H1 (cell line): ENCODE measurements at regions not wholly inside any gene's neighbourhood (a gene's known extent, or its start where the extent isn't known, plus 50 kb on each side); places are given as distances from the start of the nearest gene placed in this dataset.

Experiments
- CTCF ChIA-PET: fragments of 300-600 bp; sonication (Branson Sonifier 250); formaldehyde crosslinking; loops from one replicate; lab custom pipeline; 2021; ENCODE audit not compliant: partially characterized antibody; lab: Charles Lee
- POLR2A ChIA-PET: fragments of 300-600 bp; sonication (Branson Sonifier 250); formaldehyde crosslinking; loops from one replicate; lab custom pipeline; 2021; ENCODE audit warnings: inconsistent platforms; ENCODE audit not compliant: partially characterized antibody; lab: Charles Lee
- DNase-seq, 2 experiments: peaks; one replicate each; pipeline versions ENCODE4 v3.0.0 to v3.0.0-alpha.2; 2010 to 2022; ENCODE audit warnings: low spot score in 2 of 2, low read depth in 1 of 2, mixed read lengths in 1 of 2
- FAIRE-seq: peaks from 2 replicates; lab custom pipeline; 2011; peaks lifted over from hg19 to GRCh38; lab: Jason Lieb, UNC
- H2AFZ ChIP-seq: 2 replicates; pipeline ENCODE4 v1.8.1; 2012; ENCODE audit warnings: low read length, inconsistent platforms
- H2AK5ac ChIP-seq: 2 replicates; pipeline ENCODE4 v1.6.1; 2013; ENCODE audit warnings: low read depth, low read length
- H2BK120ac ChIP-seq: replicated peaks from 2 replicates; pipeline ENCODE3; 2013; ENCODE audit warnings: low read depth, low read length, inconsistent platforms
- H2BK12ac ChIP-seq: 2 replicates; pipeline ENCODE4 v1.6.1; 2013; ENCODE audit warnings: low read depth, low read length
- H2BK15ac ChIP-seq: 2 replicates; pipeline ENCODE4 v1.6.1; 2013; ENCODE audit warnings: low read length
- H2BK20ac ChIP-seq: 2 replicates; pipeline ENCODE4 v1.6.1; 2013; ENCODE audit warnings: low read length
- H2BK5ac ChIP-seq: 2 replicates; pipeline ENCODE4 v1.6.1; 2013; ENCODE audit warnings: low read depth, low read length
- H3K14ac ChIP-seq: 2 replicates; pipeline ENCODE4 v1.6.1; 2013; ENCODE audit warnings: inconsistent platforms; ENCODE audit not compliant: insufficient read length
- H3K18ac ChIP-seq: 2 replicates; pipeline ENCODE4 v1.6.1; 2013; ENCODE audit warnings: low read length; ENCODE audit errors: extremely low read depth
- H3K23ac ChIP-seq: 2 replicates; pipeline ENCODE4 v1.6.1; 2013; ENCODE audit warnings: inconsistent platforms; ENCODE audit not compliant: insufficient read length
- H3K23me2 ChIP-seq: 2 replicates; pipeline ENCODE4 v1.6.1; 2013; ENCODE audit warnings: low read depth, low read length
- H3K27ac ChIP-seq: 2 replicates; pipeline ENCODE4 v1.6.1; 2011; ENCODE audit warnings: low read depth, low read length, inconsistent platforms
- H3K27me3 ChIP-seq, 4 experiments: replicated peaks in 1 of 4; 1 replicate in 1 of 4; 2 replicates in 3 of 4; pipeline versions ENCODE4 v1.6.1 to v1.8.1; 2011 to 2013; ENCODE audit warnings: low read length in 3 of 4, mild to moderate bottlenecking in 3 of 4, inconsistent platforms in 2 of 4, mixed read lengths in 2 of 4, moderate library complexity in 1 of 4; ENCODE audit not compliant: control insufficient read depth in 3 of 4, insufficient read depth in 3 of 4; ENCODE audit errors: extremely low read depth in 1 of 4
- H3K36me3 ChIP-seq, 4 experiments: 2 replicates each; pipeline versions ENCODE4 v1.6.1 to v1.8.1; 2011 to 2013; ENCODE audit warnings: mild to moderate bottlenecking in 4 of 4, low read length in 3 of 4, moderate library complexity in 2 of 4, control low read depth in 1 of 4, inconsistent platforms in 1 of 4; ENCODE audit not compliant: insufficient read depth in 4 of 4, control insufficient read depth in 2 of 4
- H3K4ac ChIP-seq: replicated peaks from 2 replicates; pipeline ENCODE3; 2013; ENCODE audit warnings: low read length, low read depth, mixed read lengths, inconsistent platforms; ENCODE audit not compliant: insufficient read length
- H3K4me1 ChIP-seq, 4 experiments: replicated peaks in 1 of 4; 1 replicate in 1 of 4; 2 replicates in 3 of 4; pipeline versions ENCODE4 v1.6.1 to v1.8.1; 2011 to 2013; ENCODE audit warnings: low read length in 3 of 4, inconsistent platforms in 2 of 4, mixed read lengths in 1 of 4; ENCODE audit not compliant: insufficient read depth in 4 of 4, control insufficient read depth in 3 of 4
- H3K4me2 ChIP-seq, 2 experiments: 2 replicates each; pipeline versions ENCODE4 v1.6.1 to v1.8.1; 2011 to 2013; ENCODE audit warnings: low read depth in 2 of 2, low read length in 2 of 2, control low read depth in 1 of 2, inconsistent platforms in 1 of 2, mild to moderate bottlenecking in 1 of 2; ENCODE audit not compliant: insufficient read depth in 1 of 2
- H3K4me3 ChIP-seq, 4 experiments: fragments of 200-600, 300-600 bp in 1 of 4; sonication (generic), shearing (Covaris generic), sonication (Bioruptor Twin) in 1 of 4; 2 replicates each; pipeline versions ENCODE4 v1.5.1 to v1.8.1; 2011 to 2016; ENCODE audit warnings: low read length in 4 of 4, low read depth in 3 of 4, control low read depth in 2 of 4, inconsistent platforms in 2 of 4, mild to moderate bottlenecking in 2 of 4, mixed read lengths in 1 of 4, moderate library complexity in 1 of 4; ENCODE audit not compliant: insufficient read depth in 2 of 4; ENCODE audit errors: extremely low read depth in 1 of 4
- H3K56ac ChIP-seq: replicated peaks from 2 replicates; pipeline ENCODE3; 2013; ENCODE audit warnings: low read depth, mild to moderate bottlenecking, mixed read lengths, low read length, inconsistent platforms; ENCODE audit not compliant: insufficient read length
- H3K79me1 ChIP-seq: 2 replicates; pipeline ENCODE4 v1.6.1; 2013; ENCODE audit warnings: low read depth, low read length, control low read depth
- H3K79me2 ChIP-seq, 2 experiments: 2 replicates each; pipeline versions ENCODE4 v1.6.1 to v1.8.1; 2012 to 2013; ENCODE audit warnings: low read length in 2 of 2, mild to moderate bottlenecking in 2 of 2, inconsistent platforms in 1 of 2; ENCODE audit not compliant: insufficient read depth in 2 of 2, control insufficient read depth in 1 of 2
- H3K9ac ChIP-seq, 4 experiments: replicated peaks in 1 of 4; 1 replicate in 1 of 4; 2 replicates in 3 of 4; pipeline versions ENCODE4 v1.6.1 to v1.8.1; 2011 to 2013; ENCODE audit warnings: low read depth in 3 of 4, low read length in 3 of 4, control low read depth in 2 of 4, mild to moderate bottlenecking in 2 of 4, moderate library complexity in 2 of 4, inconsistent platforms in 1 of 4; ENCODE audit errors: extremely low read depth in 1 of 4
- H3K9me3 ChIP-seq, 2 experiments: 2 replicates each; pipeline versions ENCODE4 v1.6.1 to v1.8.1; 2012 to 2013; ENCODE audit warnings: mild to moderate bottlenecking in 2 of 2, moderate library complexity in 2 of 2, control low read depth in 1 of 2, inconsistent platforms in 1 of 2, low read depth in 1 of 2, low read length in 1 of 2, mixed read lengths in 1 of 2; ENCODE audit not compliant: insufficient read depth in 2 of 2
- H4K20me1 ChIP-seq, 2 experiments: replicated peaks in 1 of 2; 2 replicates each; pipeline versions ENCODE3 to v1.8.1; 2011 to 2013; ENCODE audit warnings: inconsistent platforms in 2 of 2, low read length in 2 of 2, mild to moderate bottlenecking in 1 of 2; ENCODE audit not compliant: insufficient read depth in 2 of 2, control insufficient read depth in 1 of 2
- H4K5ac ChIP-seq: 2 replicates; pipeline ENCODE4 v1.6.1; 2013; ENCODE audit warnings: low read length, low read depth, mixed read lengths, inconsistent platforms; ENCODE audit not compliant: insufficient read length
- H4K8ac ChIP-seq: 2 replicates; pipeline ENCODE4 v1.8.0; 2013; ENCODE audit warnings: mild to moderate bottlenecking, moderate library complexity, low read length, inconsistent platforms; ENCODE audit not compliant: insufficient read depth; ENCODE audit errors: extremely low read depth
- H4K91ac ChIP-seq: replicated peaks from 2 replicates; pipeline ENCODE3; 2013; ENCODE audit warnings: low read length, mixed read lengths, inconsistent platforms; ENCODE audit not compliant: insufficient read length
- GABPA ChIP-seq: IDR thresholded peaks from 2 replicates; pipeline ENCODE4 v1.6.1; 2011; ENCODE audit warnings: mild to moderate bottlenecking, low read length, moderate library complexity, borderline replicate concordance; ENCODE audit not compliant: insufficient read depth
- RAD21 ChIP-seq, 2 experiments: IDR thresholded peaks in 1 of 2; conservative IDR thresholded peaks in 1 of 2; 2 replicates each; pipeline ENCODE4 v1.6.1; 2011; ENCODE audit warnings: low read depth in 2 of 2, low read length in 2 of 2, improper control_type of control experiment in 1 of 2, inconsistent platforms in 1 of 2, mild to moderate bottlenecking in 1 of 2, moderate library complexity in 1 of 2
- WGBS, 2 experiments: shearing (Covaris generic) in 1 of 2; methylation state at CpG; one replicate each; pipeline versions ENCODE4 v1.1.6 to v1.1.7; 2013 to 2015; ENCODE audit warnings: low lambda C conversion rate in 2 of 2, mixed read lengths in 2 of 2, inconsistent platforms in 1 of 2, low coverage in 1 of 2, missing lambda C conversion rate in 1 of 2; ENCODE audit not compliant: insufficient replicate concordance in 2 of 2, insufficient coverage in 1 of 2, insufficient read length in 1 of 2; ENCODE audit errors: extremely low coverage in 1 of 2, missing lambda C conversion rate in 1 of 2; 5-methylcytosine and 5-hydroxymethylcytosine counted together

DNA sequence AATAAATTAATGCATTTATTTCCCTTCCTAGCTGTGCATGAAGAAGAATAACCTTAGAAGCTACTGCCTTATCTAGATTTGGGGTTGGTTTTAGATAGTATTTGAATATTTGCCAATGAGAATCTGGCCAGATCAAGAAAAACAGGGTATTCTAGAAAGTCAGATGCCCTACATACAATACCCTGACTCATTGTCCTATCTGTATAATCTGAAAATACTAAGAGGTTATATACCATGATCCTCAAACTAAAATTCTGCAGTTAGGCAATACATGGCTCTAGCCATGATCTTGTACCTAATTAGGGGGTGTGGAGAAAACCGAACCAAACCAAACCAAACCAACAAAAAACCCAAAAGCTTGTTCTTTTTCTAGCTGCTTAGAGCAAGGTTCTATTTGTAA lies 240.4 kb upstream of the LYZL1 start:
- 95% methylated on average over 1 of the region's 1 CpG; no CpG with 5 or more reads in 1 of the 2 experiments for WGBS, 2 experiments
- DNase-seq (no peak), FAIRE-seq (no peak)
- Histone ChIP-seq H3K27ac (no peak overlapping the region), H3K23ac (no peak overlapping the region), H4K5ac (no peak overlapping the region), H3K9me3 (no peaks in the 10 kb centered on the region), H3K4ac (no peak overlapping the region), H3K4me3 (no peak overlapping the region), H3K14ac (no peak overlapping the region), H2AK5ac (no peak overlapping the region), H4K8ac (no peak overlapping the region), H2BK5ac (no peak overlapping the region), H4K91ac (no peak overlapping the region), H2AFZ (no peak overlapping the region), H3K79me2 (no peaks in the 10 kb centered on the region), H2BK120ac (no peak overlapping the region), H3K27me3 (no peaks in the 10 kb centered on the region), H2BK20ac (no peak overlapping the region), H3K4me1 (no peaks in the 10 kb centered on the region; a peak in 1 of 7 replicates), H2BK15ac (no peak overlapping the region), H3K18ac (no peak overlapping the region), H3K79me1 (no peaks in the 10 kb centered on the region), H3K4me2 (no peak overlapping the region), H2BK12ac (no peak overlapping the region), H3K9ac (no peak overlapping the region), H3K36me3 (no peaks in the 10 kb centered on the region), H3K56ac (no peak overlapping the region), H3K23me2 (no peaks in the 10 kb centered on the region), H4K20me1 (no peaks in the 10 kb centered on the region)
- POLR2A ChIA-PET = no interaction called here
- CTCF ChIA-PET = no interaction called here
- TF ChIP-seq GABPA = no peak
- no peak for TF ChIP-seq RAD21 (IDR thresholded peaks at IDR 0.05 in 1 of 2, conservative IDR thresholded peaks at IDR 0.05 in 1 of 2; ENCODE audit: low read depth in 2 of 2, low read length in 2 of 2)
